Keratinocyte (primary cell): ENCODE measurements at regions not wholly inside any gene's neighbourhood (a gene's known extent, or its start where the extent isn't known, plus 50 kb on each side); places are given as distances from the start of the nearest gene placed in this dataset.

Experiments used
- CTCF ChIP-seq, 3 experiments: IDR thresholded peaks in 1 of 3; conservative IDR thresholded peaks in 1 of 3; optimal IDR thresholded peaks in 1 of 3; 2 replicates in 2 of 3; 3 replicates in 1 of 3; pipeline versions ENCODE3 to v1.5.1; 2011; ENCODE audit warnings: low read length in 3 of 3, mild to moderate bottlenecking in 3 of 3, moderate library complexity in 2 of 3, control low read depth in 1 of 3, inconsistent platforms in 1 of 3; ENCODE audit not compliant: insufficient read depth in 2 of 3; ENCODE audit errors: extremely low read depth in 1 of 3
- EZH2 ChIP-seq: IDR thresholded peaks from one replicate; pipeline ENCODE4 v1.6.1; 2012; ENCODE audit warnings: inconsistent platforms, mild to moderate bottlenecking, low read length, moderate library complexity

DNA sequence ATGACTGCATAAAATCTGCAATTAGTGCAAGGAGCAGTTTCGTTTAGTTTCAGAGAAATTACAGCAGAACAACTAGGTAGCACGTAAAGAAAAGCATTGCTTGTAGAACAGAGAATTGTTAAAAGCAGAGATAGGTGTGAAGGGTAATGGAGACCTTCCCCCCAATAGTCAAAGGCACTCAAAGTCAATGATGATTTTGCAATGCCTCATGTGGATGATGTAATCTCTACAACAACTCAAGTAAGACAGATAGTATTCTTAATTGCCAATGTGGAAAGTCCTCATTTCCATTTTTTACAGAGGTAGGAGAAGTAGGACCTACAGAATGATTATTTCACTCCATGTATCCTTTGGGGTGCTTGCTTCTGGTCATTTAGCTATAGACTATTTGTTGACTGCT, 94.3 kb upstream of the GNAI1 start:
- TF ChIP-seq CTCF (optimal IDR thresholded peaks at IDR 0.05 in 1 of 3, IDR thresholded peaks at IDR 0.05 in 1 of 3, conservative IDR thresholded peaks at IDR 0.05 in 1 of 3; ENCODE audit: extremely low read depth in 1 of 3, insufficient read depth in 2 of 3, low read length in 3 of 3): no peak
- no peak for TF ChIP-seq EZH2
